GM12878 (cell line): ENCODE measurements at regions not wholly inside any gene's neighbourhood (a gene's known extent, or its start where the extent isn't known, plus 50 kb on each side); places are given as distances from the start of the nearest gene placed in this dataset.

Experiments used
- ATAC-seq: fragments of 200-7000 bp; cut with Tn5 transposase; 3 replicates; pipeline ENCODE4 v1.9.1; 2020; ENCODE audit warnings: mild to moderate bottlenecking, moderate library complexity
- BruUV-seq: library from RNA; stranded (reverse); fragments of 400-500 nt; replicated peaks from 2 replicates; lab custom pipeline; 2021; lab: Mats Ljungman, UMichigan
- CTCF ChIA-PET: fragments of 300-600 bp; sonication (Branson Sonifier 250); formaldehyde crosslinking; extraction: SDS; loops from one replicate; lab custom pipeline; 2021; ENCODE audit warnings: inconsistent platforms; lab: Yijun Ruan, JAX
- POLR2A ChIA-PET: fragments of 350-600 bp; formaldehyde crosslinking; extraction: SDS; loops from one replicate; lab custom pipeline; 2021; ENCODE audit warnings: inconsistent platforms; lab: Charles Lee
- RAD21 ChIA-PET: fragments of 300-600 bp; sonication (Branson Sonifier 250); formaldehyde crosslinking; loops from one replicate; lab custom pipeline; 2023; ENCODE audit warnings: antibody characterized with exemption; ENCODE audit not compliant: unreplicated experiment; lab: Charles Lee
- SMC1A ChIA-PET: fragments of 300-600 bp; sonication (Branson Sonifier 250); formaldehyde crosslinking; loops from one replicate; lab custom pipeline; 2023; ENCODE audit not compliant: unreplicated experiment, uncharacterized antibody; lab: Charles Lee
- DNase-seq: peaks from one replicate; pipeline ENCODE4 v3.0.0-alpha.2; 2011; ENCODE audit warnings: low read depth, low spot score
- FAIRE-seq: peaks from 3 replicates; lab custom pipeline; 2011; peaks lifted over from hg19 to GRCh38; lab: Jason Lieb, UNC
- H2AFZ ChIP-seq: 2 replicates; pipeline ENCODE4 v1.6.0; 2011; ENCODE audit warnings: low read depth, low read length, control low read depth; ENCODE audit not compliant: control insufficient read depth
- H3K27ac ChIP-seq: 2 replicates; pipeline ENCODE4 v1.5.1; 2011; ENCODE audit warnings: control low read depth; ENCODE audit not compliant: control insufficient read depth, insufficient read depth
- H3K27me3 ChIP-seq, 2 experiments: replicated peaks in 1 of 2; 2 replicates each; pipeline versions ENCODE4 v1.6.0 to v1.6.1; 2011; ENCODE audit warnings: low read length in 1 of 2; ENCODE audit not compliant: control insufficient read depth in 2 of 2, insufficient read depth in 2 of 2
- H3K36me3 ChIP-seq, 2 experiments: 2 replicates each; pipeline ENCODE4 v1.5.1; 2011; ENCODE audit warnings: low read length in 1 of 2; ENCODE audit not compliant: control insufficient read depth in 2 of 2, insufficient read depth in 2 of 2
- H3K4me1 ChIP-seq: 2 replicates; pipeline ENCODE4 v1.6.1; 2011; ENCODE audit warnings: mild to moderate bottlenecking, low read length, moderate library complexity, mixed read lengths; ENCODE audit not compliant: control insufficient read depth, insufficient read depth
- H3K4me2 ChIP-seq: 2 replicates; pipeline ENCODE4 v1.6.0; 2011; ENCODE audit warnings: control low read depth; ENCODE audit not compliant: control insufficient read depth, insufficient read depth
- H3K4me3 ChIP-seq: fragments of 200-600 bp; sonication (generic); 2 replicates; pipeline ENCODE4 v1.5.1; 2016
- H3K79me2 ChIP-seq: 2 replicates; pipeline ENCODE4 v1.6.0; 2011; ENCODE audit warnings: low read length; ENCODE audit not compliant: control insufficient read depth, insufficient read depth
- H3K9ac ChIP-seq: 2 replicates; pipeline ENCODE4 v1.8.0; 2011; ENCODE audit warnings: low read length, control low read depth, mixed read lengths; ENCODE audit not compliant: control insufficient read depth, insufficient read depth
- H3K9me3 ChIP-seq: replicated peaks from 3 replicates; pipeline ENCODE4 v1.5.1; 2011; ENCODE audit warnings: mild to moderate bottlenecking, low read length; ENCODE audit not compliant: control insufficient read depth, insufficient read depth
- H4K20me1 ChIP-seq: 2 replicates; pipeline ENCODE4 v1.6.0; 2011; ENCODE audit not compliant: control insufficient read depth, insufficient read depth
- FOXM1 ChIP-seq: IDR thresholded peaks from 2 replicates; pipeline ENCODE4 v1.6.1; 2012; ENCODE audit warnings: low read depth, mild to moderate bottlenecking, inconsistent platforms, low read length, moderate library complexity
- MEF2A ChIP-seq: IDR thresholded peaks from 2 replicates; pipeline ENCODE4 v1.6.1; 2011; ENCODE audit warnings: low read depth, mild to moderate bottlenecking, low read length, moderate library complexity; ENCODE audit not compliant: insufficient read depth
- SMAD1 ChIP-seq: fragments of 450-650 bp; IDR thresholded peaks from 2 replicates; pipeline ENCODE4 v1.6.1; 2018; ENCODE audit warnings: mild to moderate bottlenecking, low read depth; ENCODE audit not compliant: partially characterized antibody
- WGBS: methylation state at CpG from one replicate; pipeline ENCODE4 v1.1.6; 2016; ENCODE audit warnings: low lambda C conversion rate; ENCODE audit not compliant: insufficient replicate concordance, insufficient coverage; ENCODE audit errors: missing lambda C conversion rate; 5-methylcytosine and 5-hydroxymethylcytosine counted together
- in situ Hi-C: fragments of 300-500 bp; cut with MboI; formaldehyde crosslinking; loops from 9 replicates; pipeline ENCODE4 v1.14.3; 2018; ENCODE audit warnings: mixed read lengths
- intact Hi-C: fragments of 100-400 bp; cut with micrococcal nuclease; formaldehyde crosslinking; loops from one replicate; pipeline ENCODE4 v1.14.2; 2022; ENCODE audit not compliant: unreplicated experiment
- TF ChIP-seq, protein P1 (sequence below): IDR thresholded peaks from 2 replicates; pipeline ENCODE4 v1.6.1; 2011; ENCODE audit warnings: low read depth, mild to moderate bottlenecking, low read length, moderate library complexity, borderline replicate concordance; ENCODE audit errors: extremely low read depth
- TF ChIP-seq, protein P2 (sequence below): fragments of 450-650 bp; formaldehyde crosslinking; IDR thresholded peaks from 2 replicates; pipeline ENCODE4 v1.5.0; 2022; ENCODE audit warnings: mild to moderate bottlenecking, missing genetic modification characterization

DNA sequence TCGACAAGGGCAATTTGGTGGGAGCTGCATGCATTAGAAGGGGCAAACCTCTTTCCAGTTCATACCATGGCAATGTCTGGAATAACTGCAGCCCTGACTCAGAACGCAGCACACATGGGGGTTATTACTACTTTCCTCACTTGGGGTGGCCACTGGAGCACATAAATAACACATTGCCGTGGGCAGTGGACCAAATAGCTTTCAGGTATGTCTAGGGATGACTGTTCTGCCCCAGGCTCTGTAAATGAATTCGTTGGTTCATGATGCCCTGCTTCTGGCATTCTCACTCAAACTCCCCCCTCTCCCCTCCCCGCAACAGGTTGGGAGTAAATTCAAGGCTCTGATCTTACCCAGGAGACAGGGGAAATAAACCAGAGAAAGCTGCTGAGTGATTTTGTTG is 238.0 kb upstream of the PLET1 start:
- intact Hi-C loops: no loop called here
- SMC1A ChIA-PET: no interaction called here
- H3K4me1 ChIP-seq: no peaks in the 10 kb centered on the region
- H4K20me1 ChIP-seq: no peaks in the 10 kb centered on the region
- peaks cover 2% of the 10 kb centered on the region in 2 experiments; a peak in 2 of 4 replicates for H3K27me3 ChIP-seq
- in situ Hi-C loops: no loop called here
- H3K27ac ChIP-seq: no peak overlapping the region
- ATAC-seq (no peak), FAIRE-seq (no peak), DNase-seq (no peak)
- no peak overlapping the region for H3K9ac ChIP-seq
- TF ChIP-seq SMAD1 (no peak), FOXM1 (no peak), MEF2A (no peak)
- TF ChIP-seq, protein P1, sequence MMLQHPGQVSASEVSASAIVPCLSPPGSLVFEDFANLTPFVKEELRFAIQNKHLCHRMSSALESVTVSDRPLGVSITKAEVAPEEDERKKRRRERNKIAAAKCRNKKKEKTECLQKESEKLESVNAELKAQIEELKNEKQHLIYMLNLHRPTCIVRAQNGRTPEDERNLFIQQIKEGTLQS: no peak
- TF ChIP-seq, protein P2, sequence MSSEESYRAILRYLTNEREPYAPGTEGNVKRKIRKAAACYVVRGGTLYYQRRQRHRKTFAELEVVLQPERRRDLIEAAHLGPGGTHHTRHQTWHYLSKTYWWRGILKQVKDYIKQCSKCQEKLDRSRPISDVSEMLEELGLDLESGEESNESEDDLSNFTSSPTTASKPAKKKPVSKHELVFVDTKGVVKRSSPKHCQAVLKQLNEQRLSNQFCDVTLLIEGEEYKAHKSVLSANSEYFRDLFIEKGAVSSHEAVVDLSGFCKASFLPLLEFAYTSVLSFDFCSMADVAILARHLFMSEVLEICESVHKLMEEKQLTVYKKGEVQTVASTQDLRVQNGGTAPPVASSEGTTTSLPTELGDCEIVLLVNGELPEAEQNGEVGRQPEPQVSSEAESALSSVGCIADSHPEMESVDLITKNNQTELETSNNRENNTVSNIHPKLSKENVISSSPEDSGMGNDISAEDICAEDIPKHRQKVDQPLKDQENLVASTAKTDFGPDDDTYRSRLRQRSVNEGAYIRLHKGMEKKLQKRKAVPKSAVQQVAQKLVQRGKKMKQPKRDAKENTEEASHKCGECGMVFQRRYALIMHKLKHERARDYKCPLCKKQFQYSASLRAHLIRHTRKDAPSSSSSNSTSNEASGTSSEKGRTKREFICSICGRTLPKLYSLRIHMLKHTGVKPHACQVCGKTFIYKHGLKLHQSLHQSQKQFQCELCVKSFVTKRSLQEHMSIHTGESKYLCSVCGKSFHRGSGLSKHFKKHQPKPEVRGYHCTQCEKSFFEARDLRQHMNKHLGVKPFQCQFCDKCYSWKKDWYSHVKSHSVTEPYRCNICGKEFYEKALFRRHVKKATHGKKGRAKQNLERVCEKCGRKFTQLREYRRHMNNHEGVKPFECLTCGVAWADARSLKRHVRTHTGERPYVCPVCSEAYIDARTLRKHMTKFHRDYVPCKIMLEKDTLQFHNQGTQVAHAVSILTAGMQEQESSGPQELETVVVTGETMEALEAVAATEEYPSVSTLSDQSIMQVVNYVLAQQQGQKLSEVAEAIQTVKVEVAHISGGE: no peak
- WGBS: 15% methylated on average over 5 of the region's 5 CpGs
- no peaks in the 10 kb centered on the region for H3K36me3 ChIP-seq
- CTCF ChIA-PET: interaction anchor here (0.7 kb wide), 1 partner anchor 1509 kb away, joined by 3 read pairs; no protein-coding TSS in a partner anchor
- RAD21 ChIA-PET: no interaction called here
- POLR2A ChIA-PET: no interaction called here
- H2AFZ ChIP-seq: no peak overlapping the region
- no peaks in the 10 kb centered on the region; the same call in 2 of the 3 replicates for H3K9me3 ChIP-seq
- no peak overlapping the region for H3K4me3 ChIP-seq
- no peaks in the 10 kb centered on the region for H3K79me2 ChIP-seq
- H3K4me2 ChIP-seq: no peak overlapping the region
- BruUV-seq: no TSS peak
